CD4-positive, alpha-beta T cell treated with Interleukin-12 subunit alpha and Interleukin-12 subunit beta, for 1 hour (primary cell): ENCODE measurements at regions not wholly inside any gene's neighbourhood (a gene's known extent, or its start where the extent isn't known, plus 50 kb on each side); places are given as distances from the start of the nearest gene placed in this dataset.
"Not testable (repeated sequence)": the region's sequence is repeated elsewhere in the genome, so short reads cannot be mapped to it uniquely, and the experiment has no call there.

ENCODE experiments used
- DNase-seq: peaks from one replicate; pipeline ENCODE4 v3.0.0-alpha.2; 2020

DNA sequence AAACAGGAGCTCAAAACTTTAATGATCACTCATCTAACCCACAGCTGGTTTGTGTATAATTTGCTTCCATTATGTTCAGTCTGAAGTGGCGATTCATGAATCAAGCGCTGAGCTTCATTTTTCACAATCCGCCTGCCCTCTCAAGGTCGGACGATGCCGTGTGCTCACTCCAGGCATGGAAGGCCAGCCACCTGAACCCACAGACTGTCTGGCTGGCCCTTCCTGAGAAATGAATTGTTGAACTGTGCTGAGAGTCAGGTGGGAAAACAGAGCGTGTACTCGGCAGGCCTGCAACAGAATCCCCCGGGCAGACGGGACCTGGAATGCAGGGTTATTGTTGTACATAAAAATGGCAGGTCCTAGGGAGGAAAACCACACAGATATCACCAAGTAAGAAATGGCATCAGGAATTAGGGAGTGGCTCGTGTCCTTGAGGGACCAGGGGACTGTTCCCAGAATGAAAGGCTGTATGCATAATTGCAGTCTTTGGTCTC, 375.7 kb downstream of the IRX2 start:
- no peak for DNase-seq

DNA sequence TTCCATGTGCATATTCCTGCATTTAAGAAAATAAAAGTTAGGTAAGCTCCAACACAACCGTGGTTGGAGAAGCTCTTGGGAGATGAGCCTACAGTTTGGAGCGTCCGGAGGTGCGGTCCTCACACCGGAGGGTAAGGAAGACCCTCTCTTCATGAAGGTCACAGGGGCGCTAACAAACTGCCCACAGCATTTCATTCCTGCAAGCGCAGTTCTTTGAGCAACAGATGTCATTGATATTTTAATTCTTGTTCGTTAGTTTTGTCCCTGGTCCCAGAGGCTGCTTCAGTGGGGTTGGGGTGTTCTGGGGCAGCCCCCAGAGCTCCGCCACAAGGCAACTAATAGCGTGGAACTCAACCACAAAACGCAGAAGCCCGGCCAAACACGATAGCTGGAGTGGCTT, 376.2 kb downstream of the IRX2 start:
- no peak for DNase-seq

DNA sequence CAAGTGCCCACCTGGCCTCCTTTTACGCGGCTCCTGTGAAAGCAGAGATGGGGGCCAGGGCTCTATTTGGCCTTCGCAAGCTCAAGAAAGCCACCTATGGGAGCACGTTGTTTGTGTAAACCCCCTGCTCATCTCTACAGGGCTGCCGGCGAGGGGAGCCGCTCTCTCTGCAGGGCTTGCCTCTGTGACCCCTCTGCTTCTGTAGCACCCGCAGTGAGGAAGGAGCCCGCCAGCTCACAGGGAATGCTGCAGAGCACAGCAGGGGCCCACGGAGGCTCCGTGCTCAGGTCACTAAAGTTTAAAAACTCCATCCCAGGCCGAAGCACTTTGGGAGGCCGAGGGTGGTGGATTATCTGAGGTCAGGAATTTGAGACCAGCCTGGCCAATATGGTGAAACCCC, 376.8 kb downstream of the IRX2 start:
- no peak for DNase-seq

DNA sequence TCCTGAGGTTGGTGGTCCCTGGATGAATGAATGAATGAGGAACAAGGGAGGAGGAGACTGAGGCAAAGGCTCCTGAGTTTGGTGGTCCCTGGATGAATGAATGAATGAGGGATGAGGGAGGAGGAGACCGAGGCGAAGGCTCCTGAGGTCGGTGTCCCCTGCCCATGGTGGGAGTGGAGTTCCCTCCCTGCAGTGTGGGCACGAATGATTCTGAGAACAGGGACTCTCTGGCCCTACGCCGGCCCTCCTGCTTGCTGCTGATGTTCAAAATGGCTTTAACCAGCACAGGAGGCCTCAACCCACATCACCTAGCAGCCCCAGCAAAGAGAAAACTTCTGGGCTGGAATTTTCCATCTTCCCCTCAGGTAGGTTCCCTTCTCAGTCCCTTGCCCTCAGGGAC, 377.8 kb downstream of the IRX2 start:
- DNase-seq: no peak

DNA sequence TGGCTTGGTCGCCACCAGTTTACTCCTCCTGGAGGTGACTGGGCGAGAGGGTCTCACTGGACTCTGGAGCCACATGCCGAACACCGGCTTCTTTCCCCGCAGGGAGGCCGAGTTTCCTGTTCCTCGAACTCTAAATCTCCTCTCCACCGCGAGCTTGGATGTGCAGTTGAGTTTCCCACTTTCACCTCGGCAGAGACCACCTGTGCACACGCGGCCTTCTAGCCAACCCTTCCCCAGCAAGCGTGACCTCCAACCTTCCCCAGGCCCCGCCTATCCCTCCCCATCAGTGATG, 380.1 kb downstream of the IRX2 start:
- no peak for DNase-seq

DNA sequence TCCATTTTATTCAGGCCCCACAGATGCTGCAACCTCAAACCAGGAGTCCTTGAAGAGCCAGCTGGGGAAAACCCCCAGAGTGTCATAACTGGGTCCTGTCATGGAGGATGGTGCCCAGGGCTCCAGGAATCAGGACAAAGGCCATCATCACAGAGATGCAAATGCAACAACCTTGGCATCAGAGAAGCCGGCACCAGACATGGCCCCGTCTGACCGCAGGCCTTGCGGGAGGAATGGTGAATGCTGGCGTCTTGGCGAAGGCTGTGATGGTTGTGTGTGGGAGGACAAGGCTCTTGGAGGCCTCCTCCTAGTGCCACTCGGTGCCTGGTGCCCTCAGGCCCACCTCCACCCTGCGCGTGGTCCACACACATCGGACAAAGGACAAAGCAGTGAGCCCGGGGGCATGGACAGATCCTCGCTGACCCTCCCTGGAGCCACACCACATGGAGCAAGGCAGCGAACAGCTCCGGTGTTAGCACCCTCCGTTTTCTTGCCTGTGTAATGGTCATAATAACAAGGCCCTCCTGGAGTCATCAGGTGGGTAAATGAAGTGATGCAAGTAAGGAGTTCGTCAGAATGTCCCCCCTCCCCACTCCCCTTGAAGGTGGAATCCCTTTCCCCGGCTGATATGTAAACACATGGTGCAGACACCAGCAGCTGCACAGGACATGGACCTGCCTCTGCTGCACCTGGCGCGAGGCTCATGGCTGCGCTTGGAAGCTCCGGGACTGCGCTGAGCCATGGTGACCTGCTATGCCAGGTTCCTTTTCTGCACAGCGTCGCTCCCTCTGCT, 380.7 kb downstream of the IRX2 start:
- no peak for DNase-seq

DNA sequence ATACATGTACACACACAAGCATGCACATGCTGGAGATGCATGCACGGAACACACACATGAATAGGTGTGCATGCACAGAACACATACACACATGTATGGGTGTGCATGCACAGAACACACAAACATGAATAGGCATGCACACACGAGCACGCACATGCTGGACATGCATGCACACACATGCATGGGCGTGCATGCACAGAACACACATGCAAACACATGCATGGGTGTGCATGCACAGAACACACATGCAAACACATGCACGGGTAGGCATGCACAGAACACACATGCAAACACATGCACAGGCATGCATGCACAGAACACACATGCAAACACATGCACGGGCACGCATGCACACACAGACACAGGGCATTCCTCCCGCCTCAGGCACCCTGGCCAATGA, 382.3 kb downstream of the IRX2 start:
- DNase-seq: no peak

DNA sequence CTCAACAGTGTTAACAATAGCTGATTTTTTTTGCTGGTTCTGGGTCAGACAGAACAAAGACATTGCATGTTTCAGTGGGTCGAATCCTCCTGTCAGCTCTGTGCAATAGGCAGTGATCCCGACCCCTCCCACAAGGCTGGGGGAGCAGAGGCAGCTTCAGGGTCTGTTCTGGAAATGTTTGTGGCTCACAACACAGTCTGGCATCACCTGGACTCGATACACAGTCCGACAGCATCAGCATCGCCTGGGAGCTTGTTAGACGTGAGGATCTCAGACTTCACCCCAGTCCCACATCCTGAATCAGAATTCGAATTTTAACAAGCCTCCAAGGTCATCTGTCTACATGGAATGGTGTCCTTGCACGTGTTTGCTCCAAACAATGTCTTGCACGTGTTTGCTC, 384.7 kb downstream of the IRX2 start:
- no peak for DNase-seq

DNA sequence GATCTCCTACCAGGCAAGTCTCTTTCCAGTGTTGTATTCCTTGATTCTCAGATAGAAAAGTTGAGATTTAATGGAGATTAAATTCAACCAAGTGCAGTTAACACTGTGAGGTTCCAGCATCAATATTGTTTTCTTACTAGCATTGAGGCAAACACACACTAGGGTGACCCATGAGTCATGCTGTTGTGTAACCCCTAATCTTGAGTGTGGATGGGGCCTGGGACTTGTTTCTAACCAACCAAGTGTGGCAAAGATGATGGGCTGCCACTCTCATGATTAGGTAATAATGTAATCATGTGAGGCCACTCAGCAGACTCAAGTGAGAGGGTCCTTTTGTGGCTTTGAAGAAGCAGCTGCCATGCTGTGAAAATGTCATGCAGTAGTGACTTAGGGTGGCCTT, 394.2 kb downstream of the IRX2 start:
- DNase-seq: no peak

DNA sequence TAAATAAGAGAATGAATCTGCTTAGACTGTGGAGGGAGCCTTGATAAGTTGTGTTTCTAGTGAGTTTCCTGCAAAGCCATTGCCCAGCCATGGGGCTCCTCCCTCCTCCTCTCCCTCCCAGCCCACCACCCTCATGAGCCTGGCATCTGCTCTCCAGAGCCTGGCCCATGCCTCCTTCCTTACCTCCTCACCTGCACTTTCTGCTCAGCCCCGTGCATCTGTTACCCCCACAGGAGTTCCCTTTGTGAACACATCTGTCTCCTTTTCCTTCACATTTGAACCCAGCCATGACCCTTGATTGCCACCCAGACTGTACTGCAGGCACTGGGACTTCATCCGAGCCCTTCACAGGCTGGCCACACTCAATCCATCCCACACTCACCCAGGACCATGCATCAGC, 395.6 kb downstream of the IRX2 start:
- DNase-seq: no peak

DNA sequence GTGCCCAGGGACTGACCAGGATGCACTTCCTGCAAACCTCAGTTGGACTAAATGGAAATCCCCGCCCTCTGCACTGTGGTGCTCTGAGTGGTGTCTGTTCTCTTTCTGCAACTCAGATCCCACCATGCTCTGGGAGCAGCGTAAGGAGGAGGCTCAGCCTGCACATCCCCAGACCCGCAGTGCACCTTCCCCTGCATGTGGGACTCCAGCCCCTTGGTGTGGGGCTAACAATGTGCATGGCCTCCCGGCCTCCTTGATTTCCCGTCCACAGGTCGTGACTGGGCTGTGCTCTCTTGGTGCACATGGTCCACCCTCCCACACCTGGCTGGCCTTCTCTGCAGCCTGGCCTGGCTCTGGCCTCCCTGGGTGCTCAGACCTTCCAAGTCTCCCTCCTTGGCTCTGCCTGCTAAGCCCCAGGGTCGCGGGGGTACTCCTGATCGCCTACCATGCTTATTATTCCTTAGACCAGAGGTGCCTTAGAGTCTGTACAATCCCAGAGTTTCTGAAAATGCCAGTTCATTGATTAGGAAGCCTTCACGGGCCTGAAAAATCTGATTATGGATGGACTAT, 397.5 kb downstream of the IRX2 start:
- DNase-seq: no peak

DNA sequence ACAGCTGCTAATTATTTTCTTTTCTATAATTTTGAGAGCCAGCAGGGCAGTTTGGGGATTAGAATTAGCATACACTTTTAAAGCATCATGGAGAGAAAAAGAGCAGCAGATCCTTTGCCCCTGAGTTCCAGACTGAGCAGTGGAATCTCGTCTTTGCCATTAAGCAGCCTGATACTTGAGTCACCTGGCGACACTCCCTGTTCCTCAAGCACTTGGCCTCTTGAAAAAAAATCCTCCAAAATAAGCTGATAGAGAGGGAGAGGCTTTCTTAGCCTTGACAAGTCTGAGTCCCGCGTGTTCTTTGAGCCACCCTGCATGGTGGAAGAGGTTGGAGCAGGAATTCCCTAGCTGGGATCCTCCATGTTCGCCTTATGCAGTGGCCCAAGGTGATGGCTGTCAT, 398.3 kb downstream of the IRX2 start:
- DNase-seq: no peak

DNA sequence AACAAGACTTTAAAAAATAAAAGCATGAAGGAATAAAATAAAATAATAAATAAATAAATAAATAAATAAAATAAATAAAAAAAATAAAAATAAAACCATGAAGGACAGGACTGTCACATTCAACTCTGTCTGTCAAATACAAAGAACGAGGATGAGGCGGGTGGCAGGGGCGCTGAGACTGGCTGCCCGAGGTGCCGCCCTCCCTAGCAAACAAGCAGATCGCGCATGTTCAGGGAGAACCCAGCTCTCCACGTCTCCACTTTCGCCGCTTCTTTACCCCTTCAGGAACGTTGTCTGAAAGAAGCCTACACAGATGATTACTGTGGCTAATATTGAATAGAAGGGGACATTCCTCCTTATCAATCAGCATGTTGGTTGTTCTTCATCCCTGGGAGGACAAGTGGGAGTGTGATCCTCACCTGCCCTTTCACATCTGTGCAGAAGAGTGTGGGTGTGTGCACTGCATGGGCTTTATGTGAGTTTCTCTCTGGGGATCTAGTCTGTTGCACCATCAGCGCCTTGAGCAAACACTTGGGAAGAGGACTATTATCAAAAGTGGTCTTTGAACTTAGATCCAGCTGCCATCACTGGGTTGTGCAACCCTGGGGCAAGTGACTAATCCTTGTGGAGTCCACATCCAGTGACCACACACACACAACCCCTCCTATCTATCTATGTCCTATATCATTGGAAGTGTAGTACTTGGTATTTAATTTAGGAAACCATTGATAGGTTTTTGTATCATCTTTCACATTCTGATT, 399.2 kb downstream of the IRX2 start:
- no peak for DNase-seq

DNA sequence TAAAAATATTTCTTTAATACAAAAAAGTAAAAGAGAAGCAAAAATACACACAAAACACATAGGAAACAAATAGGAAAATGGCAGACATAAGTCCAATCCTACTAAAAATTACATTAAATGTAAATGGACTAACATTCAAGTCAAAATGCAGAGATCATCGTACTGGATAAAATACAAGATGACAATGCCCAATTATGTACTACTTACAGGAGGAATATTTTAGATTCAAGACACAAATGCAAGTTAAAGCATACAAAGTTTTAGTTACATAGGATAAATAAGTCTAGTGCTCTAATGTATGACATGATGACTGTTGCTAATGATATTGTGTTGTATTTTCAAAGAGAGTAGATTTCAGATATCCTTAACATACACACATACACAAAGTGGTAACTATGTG, 401.7 kb downstream of the IRX2 start:
- not testable (repeated sequence) for DNase-seq

DNA sequence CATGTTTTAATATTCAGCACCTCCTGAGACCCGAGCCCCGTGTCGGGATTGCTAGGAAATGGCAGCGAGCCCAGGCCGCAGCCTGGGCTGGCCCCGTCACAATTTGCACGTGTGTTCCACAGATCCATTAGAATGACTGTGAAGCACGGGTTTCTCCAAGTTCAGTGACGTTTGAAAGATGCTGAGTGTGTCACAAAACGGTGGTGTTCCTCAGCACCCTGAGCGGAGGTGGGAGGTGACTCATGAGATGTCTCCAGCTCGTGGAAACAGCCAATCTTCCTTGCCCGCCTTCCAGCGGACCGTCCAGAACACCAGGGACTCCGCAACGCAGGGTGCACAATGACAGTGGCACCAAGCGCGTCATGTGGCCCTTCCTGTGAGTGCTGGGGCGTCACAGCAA, 412.8 kb downstream of the IRX2 start:
- no peak for DNase-seq

DNA sequence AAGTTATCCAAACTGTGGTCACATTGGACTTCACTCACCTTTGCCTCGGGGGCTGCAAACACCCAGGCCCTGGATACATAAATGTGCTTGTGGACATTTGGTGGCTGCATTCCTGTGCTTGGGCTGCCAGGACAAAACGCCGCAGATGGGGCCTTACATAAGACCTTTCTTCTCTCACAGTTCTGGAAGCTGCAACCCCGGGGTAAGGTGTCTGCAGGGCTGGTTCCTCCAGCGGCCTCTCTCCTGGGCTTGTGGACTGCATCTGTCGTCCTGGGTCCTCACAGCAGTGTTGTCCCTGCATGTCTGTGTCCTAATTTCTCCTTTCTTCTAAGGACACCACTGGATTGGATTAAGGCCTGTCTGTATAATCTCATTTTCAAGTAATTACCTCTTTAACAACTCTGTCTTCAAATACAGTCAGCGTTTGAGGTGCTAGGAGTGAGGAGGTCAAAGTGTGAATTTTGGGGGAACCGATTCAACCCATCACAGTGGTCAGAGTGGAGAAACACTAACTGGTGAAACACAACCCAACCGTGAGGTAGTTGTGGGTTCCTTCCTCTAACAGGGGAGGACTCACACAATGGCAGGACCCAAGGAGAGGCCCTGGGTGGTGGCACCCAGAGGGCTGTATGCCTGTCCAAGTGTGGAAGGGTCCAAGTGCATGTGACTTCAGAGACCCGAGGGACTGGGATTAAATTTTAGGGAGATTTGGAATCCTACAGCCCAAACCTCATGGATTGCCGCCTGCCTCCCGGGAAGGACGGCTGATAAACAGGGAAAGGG, 415.6 kb downstream of the IRX2 start:
- DNase-seq: no peak

DNA sequence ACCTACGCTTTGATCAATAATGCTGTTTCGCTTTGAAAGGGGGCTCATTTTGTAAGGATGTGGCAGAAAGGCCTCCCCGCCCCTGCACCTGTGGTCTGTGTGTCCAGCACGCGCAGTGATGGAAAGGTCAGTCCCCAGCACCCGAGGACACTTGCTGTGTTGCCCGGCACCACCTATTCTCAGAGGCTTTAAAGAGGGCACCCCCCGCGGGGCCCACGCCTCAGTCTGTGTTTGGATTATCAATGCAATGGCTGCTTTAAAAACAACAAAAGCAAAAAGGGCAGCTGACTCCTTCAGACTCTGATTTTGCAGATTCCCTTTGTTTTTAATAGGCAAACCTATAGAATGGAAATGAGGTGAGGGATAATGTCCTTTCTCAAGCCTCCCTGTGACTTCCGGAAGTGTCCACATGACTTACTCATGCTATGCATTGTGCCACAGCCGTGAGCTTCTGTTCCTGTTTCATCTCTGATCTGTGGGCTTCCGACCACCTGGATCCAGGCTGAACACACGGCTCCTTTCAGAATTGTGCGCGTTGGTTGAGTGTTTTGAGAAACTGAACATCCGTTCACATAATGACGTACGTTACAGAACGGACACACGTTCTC, 416.2 kb downstream of the IRX2 start:
- no peak for DNase-seq

DNA sequence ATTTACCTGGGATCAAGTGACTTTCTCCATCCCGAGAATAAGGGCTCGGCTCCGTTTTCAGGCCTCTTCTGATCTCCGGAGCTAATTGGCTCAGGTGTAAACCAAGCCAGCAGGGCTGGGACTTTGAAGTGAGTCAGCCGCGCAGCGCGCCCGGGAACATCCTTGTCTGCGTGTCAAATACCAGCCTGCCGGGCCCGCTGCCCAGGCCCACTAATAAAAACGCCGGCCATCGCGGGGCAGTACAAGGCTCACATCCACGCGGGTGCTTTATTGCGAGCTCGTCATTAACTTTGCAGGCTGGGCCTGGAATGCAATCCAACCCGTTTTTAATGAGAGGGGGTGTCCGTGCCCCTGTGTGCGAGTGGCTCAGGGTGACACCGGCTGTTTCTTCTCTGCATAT, 416.8 kb downstream of the IRX2 start:
- DNase-seq: no peak

DNA sequence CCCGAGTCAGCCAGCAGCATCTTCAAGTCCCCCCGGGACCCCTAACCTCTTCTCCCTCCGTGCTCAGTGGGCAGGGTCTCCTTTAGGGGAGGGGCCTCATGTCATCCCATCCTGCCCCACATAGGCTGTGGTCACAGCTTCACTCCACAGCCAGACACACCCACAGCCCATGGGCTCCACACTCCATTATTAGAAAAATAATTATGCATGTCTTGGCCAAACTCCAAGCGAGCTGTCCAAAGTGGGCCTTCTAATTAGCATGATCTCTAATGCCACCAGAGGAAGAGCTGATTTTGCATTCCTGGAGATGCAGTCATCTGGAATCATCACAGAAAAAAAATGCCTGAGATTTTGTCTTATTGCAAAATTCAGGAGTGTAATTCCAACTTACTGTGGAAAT, 418.2 kb downstream of the IRX2 start:
- DNase-seq: no peak

DNA sequence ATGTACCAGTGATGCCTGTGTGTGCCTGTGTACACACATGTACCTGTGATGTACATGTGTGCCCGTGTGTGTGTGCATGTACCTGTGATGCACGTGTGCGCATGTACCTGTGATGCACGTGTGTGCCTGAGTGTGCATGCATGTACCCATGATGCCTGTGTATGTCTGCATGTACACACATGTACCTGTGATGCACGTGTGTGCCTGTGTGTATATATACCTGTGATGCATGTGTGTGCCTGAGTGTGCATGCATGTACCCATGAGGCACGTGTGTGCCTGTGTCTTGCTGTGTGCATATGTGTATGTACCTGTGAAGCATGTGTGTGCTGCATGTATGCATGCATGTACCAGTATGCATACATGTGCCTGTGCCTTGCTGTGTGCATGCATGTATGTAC, 419.0 kb downstream of the IRX2 start:
- no peak for DNase-seq

DNA sequence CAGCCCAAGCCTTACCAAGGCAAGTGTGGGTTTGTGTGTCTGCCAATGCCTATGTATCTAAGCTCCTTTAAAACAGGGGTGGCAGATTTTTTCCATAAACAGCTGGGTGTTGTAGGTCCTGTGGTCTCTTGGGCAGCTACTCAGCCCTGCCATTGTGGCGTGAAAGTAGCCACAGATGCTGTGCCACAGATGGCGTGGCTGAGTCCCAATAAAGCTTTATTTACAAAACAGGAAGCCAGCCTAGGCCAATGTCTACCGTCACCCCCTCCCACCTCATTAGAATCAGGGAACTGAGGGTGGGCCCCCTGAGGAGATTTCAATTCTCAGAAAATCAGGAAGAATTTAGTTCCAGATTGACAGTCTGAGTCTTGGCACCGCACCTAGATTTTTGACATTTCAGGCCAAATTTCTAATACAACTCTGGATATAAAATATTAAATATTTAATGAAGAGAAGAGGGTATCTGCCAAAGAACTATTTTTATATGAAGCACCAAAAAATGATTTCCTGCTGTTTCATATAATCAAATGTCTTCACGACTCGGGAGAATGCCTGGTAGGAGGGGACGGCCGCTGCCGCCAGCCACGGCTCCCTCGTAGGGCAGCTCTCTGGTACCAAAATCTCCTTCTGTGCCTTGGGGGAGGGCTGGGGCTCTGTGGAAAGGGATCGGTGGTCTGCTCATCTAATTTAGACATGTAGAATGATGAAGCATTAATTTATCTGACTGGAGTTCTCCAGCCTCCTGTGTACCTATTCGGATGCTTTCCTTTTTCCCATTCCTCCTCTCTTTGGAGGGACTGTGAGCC, 420.9 kb downstream of the IRX2 start:
- no peak for DNase-seq

DNA sequence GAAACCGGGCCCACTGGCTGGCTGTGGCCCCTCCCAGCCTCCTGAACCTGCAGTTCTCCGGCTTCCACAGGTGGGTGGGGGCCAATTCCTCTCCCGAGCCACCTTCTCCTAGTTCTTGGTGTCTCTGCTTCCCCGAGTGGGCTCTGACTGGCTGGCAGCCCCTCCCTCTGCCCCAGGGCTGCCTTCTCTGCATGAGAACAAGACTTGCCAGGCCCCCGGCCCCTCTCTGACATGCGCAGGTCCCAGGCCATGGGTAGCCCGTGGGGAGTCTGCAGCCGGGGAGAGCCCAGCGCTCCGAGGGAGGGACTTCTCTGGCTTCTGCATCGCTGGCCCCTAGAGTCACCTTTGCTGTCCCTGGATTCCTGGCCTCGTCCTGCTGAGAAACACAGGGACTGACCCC, 421.7 kb downstream of the IRX2 start:
- DNase-seq: no peak
